ENCODE measurements at regions not wholly inside any gene's neighbourhood (a gene's known extent, or its start where the extent isn't known, plus 50 kb on each side); places are given as distances from the start of the nearest gene placed in this dataset.

DNA sequence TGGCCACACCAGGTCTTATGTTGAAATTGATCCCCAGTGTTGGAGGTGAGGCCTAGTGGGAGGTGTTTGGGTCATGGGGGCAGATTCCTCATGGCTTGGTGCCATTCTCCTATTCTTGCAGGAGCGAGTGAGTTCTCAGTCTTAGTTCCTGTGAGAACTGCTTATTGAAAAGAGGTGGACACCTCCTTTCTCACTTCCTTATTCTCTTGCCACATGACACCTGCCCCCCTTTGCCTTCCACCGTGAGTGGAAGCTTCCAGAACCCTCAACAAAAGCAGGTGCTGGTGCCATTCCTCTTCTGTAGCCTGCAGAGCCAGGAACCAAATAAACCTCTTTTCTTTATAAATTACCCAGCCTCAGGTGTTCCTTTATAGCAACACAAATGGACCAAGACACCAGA, 318.1 kb upstream of the MCTP2 start:
- ATAC-seq (no peak), DNase-seq (no peak)
- intact Hi-C loops (cut with micrococcal nuclease), result no loop called here

DNA sequence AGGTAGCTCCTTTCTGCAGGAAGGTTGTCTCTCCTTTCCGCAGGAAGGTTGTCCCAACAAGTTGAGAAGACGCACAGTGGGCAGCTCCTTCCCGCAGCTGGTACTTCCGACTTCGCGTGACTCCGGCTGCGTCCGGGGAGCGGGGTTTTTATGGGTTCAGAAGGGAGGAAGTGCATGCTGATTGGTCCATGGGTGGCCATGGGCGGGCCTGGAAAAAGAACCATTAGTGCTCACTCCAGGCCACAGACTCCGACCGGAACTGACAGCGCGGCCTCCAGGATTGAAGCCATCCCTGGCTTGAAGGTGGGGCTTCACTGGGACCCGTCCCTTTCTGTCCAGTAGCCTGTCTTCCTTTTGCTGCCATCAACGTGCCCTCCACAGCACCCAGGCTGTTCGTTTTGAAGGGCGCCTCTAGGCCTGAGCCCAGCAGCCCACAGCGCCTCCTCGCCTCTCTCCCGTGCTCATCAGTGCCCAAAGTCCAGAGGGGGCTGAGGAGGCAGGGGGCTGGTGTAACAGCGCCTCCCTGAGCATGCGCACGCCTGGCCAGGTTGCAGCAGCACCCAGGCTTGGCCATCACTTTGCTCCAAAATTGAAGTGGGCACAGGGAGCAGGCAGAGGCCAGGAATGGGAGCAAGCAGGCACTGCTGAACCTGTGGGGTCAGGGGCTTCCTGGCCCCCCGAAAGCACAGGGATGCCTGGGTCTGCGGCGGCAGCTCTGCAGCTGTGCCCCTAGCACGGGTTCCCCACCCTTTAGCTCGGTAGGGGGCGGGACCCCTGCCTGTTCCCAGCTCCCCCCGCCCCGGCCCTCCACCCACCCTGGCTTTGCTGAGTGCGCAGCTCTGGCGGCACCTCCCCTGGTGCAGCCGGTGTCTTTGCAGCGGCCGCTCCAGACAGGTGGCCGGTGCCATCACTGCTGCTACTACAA, 330.6 kb upstream of the MCTP2 start:
- intact Hi-C loops (cut with micrococcal nuclease), result no loop called here
- DNase-seq (no peak), ATAC-seq (no peak)

DNA sequence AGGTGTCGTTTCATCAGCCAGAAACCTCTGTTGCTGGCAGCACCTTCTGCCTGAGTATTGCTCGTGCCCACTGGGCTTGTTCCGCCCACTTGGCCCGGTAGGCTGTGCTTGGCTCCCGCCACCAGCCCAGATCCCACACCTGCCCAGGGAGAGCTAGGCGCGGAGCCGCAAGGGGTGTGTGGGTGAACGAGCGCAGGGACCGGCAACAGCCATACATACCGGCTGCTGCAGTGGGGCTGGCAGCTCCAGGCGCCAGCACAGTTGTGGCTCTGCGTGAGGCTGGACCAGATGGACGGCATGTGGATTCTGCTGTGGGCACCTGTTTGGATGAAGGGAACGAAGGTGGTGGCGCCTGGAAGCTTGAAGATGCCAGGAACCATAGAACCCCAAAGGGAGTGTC, 331.5 kb upstream of the MCTP2 start:
- ATAC-seq, result no peak
- DNase-seq, result no peak
- intact Hi-C loops (cut with micrococcal nuclease), result no loop called here

DNA sequence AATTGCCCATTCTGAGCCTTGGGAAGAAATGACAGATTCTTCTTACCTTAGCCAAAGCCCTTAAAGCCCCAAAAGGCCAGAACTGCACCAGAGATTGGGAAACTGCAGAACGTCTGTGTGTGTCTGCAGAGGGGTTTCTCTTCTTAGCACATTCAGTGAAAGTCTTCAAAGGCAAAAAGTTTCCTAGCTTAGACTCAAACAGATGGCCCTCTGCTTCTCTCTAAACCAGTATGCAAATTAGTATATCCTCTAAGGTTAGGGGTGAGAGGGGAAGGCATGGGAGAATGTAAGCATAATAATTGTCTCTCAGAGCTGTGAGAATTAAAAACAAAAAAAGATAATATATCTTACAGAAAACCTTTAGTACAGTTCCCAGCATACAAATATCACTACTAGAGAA, 334.0 kb upstream of the MCTP2 start:
- intact Hi-C loops (cut with micrococcal nuclease), result no loop called here
- ATAC-seq (no peak), DNase-seq (no peak)

DNA sequence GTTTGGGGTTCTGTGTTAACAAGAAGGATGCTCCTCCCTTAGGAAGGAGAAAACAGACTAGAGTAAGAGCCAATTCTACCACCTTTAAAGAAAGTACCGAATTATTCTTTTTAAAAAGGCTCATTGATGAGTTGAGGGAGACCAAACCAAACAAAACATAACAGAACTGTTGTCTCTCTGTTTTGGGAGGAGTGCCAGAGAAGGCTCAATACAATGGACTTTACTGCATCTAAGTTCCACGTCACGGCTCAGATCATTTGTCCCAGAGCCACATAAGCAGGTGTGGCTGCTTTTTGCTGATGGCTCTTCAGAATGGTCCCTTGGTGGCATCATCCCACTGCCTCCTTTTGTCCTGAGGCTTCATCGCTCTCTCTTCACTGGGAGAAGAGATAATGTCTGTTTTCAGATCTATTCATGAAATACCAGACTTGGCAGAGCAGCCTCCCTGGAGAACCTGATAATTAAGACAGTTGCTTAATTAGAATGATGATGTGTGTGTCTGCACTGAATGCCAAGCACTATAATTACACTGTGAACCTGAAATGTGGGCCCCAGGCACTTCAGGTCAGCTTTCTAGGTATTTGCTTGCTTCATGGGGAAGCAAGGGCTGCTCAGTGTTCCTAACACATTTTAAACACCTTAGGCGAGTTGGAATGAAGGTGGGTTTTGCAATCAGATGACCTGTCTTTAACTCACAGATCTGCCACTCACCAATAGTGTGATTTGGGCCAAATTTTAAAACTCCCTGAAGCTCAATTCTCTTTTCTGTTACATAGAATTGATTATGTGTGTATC, 335.2 kb upstream of the MCTP2 start:
- intact Hi-C loops (cut with micrococcal nuclease), result no loop called here
- DNase-seq, result no peak
- no peak for ATAC-seq

DNA sequence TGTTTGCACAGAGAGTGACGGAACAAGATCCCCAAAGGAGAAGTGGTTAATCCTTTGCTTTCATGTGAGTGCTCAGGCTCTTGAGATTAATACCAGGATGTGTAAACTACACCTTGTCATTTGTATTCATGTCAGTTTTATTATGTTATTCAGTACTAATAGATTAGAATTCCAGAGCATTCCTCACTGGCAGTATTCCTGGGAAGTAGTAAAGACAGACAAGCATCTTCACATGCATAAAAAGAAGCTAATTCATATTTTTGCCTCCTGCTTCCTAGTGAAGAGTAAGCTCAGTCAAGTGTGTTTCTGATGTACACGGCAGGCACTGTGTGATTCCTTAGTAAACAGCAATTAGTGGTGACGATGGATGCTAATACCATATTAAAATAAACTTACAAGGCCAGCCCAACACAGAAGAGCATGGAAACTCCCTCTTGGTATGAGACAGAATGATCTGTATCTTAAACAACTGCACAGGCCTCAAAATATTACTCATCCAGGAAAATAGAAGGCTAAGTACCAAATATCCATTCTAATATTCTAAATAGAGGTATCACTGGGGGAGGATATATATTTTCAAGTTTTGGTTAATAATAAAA, 336.8 kb upstream of the MCTP2 start:
- intact Hi-C loops (cut with micrococcal nuclease), result no loop called here
- ATAC-seq, result no peak
- no peak for DNase-seq

DNA sequence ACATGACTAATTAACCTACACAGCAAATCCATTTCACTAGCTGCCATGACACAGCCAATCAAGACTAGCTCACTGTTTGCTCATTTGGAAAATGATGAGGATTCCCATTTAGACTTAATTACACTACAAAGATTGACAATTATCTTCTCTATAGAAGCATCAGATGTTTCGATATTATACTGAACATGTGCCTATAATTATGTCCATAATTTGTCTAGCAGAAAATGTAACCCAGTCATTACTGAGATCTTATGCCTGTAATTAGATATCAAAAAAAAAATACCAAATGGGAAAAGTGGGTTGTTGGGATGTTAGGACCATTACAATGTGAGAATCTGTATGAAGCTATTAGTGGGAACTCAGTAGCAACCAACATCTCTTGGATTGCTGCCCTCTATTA, 344.2 kb upstream of the MCTP2 start:
- ATAC-seq, result no peak
- intact Hi-C loops (cut with micrococcal nuclease), result no loop called here
- DNase-seq, result no peak

DNA sequence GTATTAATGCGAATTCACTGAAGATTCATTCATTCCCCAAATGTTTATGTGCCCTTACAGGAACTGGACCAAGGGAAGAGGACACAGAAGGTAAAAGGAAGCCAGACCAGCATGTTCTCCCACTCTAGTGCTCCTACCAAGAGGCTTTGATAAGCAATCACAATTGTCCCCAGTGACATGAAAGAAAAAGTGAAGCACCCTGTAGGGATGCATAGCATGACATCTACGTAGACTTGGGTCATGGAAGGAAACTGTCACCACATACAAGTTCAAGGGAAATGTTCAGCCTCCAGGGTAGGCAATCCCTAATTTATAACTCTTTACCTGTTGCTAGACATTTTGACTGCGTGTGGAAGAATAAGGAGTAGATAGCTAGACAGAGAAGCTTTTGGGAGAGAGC, 348.6 kb upstream of the MCTP2 start:
- intact Hi-C loops (cut with micrococcal nuclease), result no loop called here
- DNase-seq, result no peak
- no peak for ATAC-seq

DNA sequence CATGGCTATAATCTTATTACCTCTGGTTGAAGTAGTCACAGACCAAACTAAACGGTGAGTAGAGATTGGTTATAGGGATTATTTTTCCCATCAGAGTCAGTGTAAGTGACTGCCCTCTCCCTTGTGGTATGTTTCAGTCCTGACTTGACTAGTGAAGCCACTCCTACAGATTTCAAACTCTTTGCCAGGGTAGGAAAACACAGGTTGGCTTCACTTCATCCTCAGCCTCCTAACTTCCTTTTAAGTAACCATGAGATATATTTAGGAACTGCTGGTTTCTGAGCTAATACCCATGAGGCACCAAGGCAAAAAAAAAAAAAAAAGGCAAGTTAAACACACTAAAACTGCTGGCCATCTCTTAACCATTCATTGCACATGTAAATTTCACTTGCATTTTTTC, 349.2 kb upstream of the MCTP2 start:
- intact Hi-C loops (cut with micrococcal nuclease), result no loop called here
- ATAC-seq, result peak; percentile 67
- DNase-seq, result no peak

DNA sequence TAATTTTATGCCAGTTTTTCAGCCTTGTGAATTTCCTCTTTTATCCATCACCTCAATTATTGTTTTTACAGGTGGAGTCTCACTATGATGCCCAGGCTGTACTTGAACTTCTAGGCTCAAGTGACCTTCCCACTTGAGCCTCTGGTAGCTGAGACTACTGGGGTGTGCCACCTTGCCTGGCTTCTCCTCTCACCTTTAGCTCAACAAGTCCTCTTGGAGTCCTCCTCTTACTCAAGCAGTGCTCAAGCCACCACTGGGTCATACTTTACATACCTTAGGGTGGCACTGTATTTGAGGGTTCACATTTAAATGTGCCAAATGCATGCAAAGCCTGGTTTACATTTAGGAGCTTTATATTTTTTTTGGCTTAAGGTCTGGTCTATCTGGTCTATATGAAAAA, 350.1 kb upstream of the MCTP2 start:
- intact Hi-C loops (cut with micrococcal nuclease), result no loop called here
- ATAC-seq (no peak), DNase-seq (no peak)

DNA sequence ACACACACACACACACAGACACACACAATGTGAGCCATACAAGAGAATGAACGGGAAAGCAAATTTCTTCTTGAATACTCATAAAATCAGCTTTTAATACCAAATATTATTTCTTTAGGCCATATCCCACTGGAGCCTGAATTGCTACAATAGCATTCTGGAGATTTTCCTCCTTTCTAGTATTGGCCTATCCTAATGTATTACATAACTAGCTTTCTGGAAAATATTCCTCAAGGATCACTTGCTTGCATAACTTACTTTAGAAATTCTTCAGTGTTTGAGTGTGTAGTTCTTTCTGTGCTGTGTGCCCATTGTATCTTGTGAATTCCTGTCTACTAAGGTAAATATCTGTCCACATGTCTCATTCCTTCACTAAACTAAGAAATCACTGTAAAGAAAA, 351.0 kb upstream of the MCTP2 start:
- ATAC-seq (peak; percentile 72), DNase-seq (no peak)
- intact Hi-C loops (cut with micrococcal nuclease), result no loop called here

DNA sequence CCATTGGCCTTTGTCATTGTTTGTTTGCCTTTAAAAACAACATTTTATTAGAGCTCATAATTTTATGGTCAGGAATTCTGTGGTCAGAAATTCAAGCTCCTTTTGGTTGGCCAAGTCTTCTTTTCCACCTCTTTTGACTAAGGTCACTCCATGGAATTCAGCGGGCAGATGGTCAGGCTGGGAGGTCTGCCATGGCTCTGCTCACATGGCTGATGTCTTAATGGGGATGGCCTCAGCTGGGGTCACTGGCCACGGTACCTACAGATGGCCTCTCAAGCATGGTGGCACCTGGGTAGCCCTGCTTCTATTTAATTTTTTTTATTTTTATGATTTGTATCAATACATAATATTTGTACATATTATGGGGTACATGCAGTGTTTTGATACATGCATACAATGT, 360.8 kb upstream of the MCTP2 start:
- no peak for ATAC-seq
- intact Hi-C loops (cut with micrococcal nuclease), result no loop called here

DNA sequence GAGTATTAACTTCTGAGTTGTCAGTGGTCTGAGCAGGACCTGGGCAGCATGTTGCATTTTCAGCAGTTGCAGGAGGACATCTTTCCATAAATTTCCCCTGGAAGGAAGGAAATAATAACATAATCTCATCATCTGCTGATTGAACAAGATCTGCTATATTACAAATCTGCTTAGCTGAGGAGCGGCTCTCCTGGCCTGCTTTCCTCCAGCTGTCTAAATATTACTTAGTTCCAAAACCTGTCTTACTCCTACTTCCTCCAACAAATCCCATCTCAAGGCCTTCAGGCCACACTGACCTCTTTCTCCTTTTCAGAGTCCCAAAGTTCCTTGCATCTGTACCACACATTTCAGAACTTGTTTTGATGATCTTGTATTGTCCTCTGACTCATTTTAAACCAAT, 364.4 kb upstream of the MCTP2 start:
- intact Hi-C loops (cut with micrococcal nuclease), result no loop called here
- peak; percentile 79 for ATAC-seq
- DNase-seq, result no peak

More for the DNA sequence above, 360.8 kb upstream of the MCTP2 start:
- no peak for DNase-seq

DNA sequence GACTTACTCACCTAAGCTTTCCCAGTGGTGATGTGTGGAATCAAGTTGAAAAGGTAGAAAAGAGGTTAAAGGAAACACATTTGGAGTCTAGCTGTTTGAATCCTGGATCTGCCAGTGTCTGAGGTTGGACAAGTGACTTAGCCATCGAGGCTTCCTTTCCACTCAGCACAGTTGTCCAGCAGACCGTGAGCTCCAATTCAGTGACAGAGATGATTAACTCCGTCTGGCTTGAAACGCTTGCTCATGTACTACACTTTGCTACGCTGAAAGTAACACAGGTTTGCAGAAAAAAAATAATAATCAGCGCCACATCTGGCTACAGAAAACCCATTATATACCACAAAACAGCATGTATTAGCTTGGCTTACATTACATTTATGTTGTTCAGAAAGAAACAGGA, 364.9 kb upstream of the MCTP2 start:
- ATAC-seq, result peak; percentile 66
- intact Hi-C loops (cut with micrococcal nuclease), result no loop called here
- no peak for DNase-seq

DNA sequence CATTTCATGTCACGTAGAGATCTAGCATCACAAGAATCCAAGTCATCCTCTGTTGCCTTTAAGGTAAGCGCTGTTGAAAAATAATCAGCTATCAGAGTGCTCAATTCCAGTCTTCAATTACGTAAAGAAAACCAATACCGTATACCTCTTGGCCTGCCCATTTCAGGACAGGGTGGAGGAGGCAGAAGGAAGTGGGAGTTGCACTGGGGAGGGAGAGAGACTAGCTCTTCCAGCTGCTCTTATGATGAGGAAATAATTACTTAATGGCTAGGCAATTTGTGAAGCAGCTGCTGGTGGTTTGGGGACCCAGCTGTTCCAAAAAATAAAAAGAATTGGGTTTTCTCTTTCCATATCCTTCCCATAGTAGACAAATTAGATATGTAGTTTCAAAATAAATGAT, 365.8 kb upstream of the MCTP2 start:
- ATAC-seq, result peak; percentile 85
- intact Hi-C loops (cut with micrococcal nuclease), result no loop called here
- DNase-seq, result no peak

DNA sequence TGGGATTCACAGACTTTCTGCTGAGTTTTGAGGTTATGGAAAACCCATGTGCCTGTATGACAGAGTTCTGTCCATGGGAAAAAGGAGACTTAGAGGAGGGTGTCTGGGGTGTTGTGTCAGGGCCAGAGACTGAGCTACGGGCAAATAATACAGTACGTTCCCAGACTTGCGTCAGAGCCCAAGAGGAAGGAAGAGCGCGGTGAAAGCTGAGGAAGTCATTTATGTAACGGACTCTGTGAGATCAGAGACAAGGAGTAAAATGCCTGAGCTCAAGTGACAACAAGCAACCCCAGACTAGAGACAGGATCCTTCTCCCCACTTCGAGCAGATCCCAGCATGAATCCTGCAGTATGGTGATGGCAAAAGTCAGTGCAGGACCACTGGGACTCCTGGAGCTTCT, 368.6 kb upstream of the MCTP2 start:
- intact Hi-C loops (cut with micrococcal nuclease), result no loop called here
- no peak for DNase-seq

DNA sequence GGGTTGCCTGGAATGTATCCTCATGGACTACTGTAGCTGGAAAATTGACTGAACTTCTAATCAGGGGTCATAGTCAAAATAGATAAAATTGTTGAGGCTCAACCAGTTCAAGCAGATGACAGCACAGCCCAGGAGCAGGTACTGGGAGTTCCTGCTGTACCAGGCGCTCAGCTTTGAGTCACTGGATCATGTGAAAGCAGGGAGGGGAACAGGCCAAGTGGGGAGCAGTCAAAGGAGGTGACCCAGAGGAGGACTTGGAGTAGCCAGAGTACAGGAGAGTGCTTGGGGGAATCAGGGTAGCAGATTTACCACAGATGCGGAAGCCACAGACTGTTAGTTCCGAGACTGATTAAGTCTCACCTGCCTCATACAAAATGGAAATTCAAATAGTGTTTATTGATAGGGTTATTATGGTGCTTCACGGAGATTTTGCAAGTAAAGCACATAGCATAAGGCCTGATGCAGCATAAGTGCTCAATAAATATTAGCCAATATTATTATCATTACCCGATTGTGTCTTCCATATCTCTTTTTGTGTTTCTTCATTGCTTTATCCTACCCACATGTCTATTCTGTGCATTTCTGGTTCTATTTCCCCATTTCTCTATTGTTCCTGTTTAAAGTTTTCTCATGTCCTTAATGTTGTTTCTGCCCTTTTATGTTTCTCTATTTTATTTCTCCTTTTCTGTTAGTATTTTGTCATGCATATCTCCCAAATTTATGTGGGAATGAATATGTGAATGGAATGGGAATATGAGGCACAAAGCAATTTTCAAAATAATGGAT, 369.2 kb upstream of the MCTP2 start:
- DNase-seq (no peak), ATAC-seq (peak; percentile 15)
- intact Hi-C loops (cut with micrococcal nuclease), result no loop called here

More for the DNA sequence above, 368.6 kb upstream of the MCTP2 start:
- ATAC-seq, result peak; percentile 53

DNA sequence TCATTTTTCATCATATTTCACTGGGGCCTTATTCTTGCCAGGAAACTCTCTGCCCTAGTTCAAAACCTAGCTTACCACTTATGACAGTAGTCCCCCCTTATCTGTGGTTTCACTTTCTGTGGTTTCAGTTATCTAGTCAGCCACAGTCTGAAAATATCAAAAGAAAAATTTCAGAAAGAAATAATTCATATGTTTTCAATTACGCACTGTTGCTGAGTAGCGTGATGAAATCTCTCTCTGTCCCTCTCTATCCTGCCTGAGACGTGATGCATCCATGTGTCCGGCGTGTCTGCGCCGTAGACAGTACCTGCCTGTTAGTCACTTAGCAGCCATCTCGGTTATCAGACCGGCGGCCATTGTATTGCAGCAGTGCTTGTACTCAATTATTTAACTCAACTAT, 369.9 kb upstream of the MCTP2 start:
- intact Hi-C loops (cut with micrococcal nuclease), result no loop called here
- peak; percentile 31 for ATAC-seq
- DNase-seq, result peak; percentile 36

DNA sequence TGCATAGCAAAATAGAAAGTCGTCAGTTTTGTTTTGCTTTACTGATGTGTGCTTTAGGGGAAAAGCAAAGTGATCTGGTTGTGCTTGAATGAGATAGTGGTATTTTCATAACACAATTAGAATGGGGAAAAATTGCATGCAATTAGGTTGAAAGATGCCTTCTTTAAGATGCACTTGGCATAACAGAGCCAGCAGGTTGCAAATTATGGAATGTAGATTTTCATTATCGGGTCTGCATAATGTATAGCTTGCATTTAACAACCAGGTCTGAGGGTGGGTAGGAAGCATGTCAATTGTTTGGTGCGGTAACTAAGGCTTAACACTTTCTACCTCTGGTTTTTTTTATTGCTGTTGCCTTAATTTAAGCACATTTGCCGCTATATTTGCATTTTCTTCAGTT, 370.7 kb upstream of the MCTP2 start:
- ATAC-seq, result no peak
- intact Hi-C loops (cut with micrococcal nuclease), result no loop called here
- DNase-seq, result no peak

Data from left ventricle myocardium superior (tissue), 1 donor.